MM.1S (cell line): ENCODE measurements at regions not wholly inside any gene's neighbourhood (a gene's known extent, or its start where the extent isn't known, plus 50 kb on each side); places are given as distances from the start of the nearest gene placed in this dataset.

Experiments used
- EZH2phosphoT487 ChIP-seq: fragments of 300-600 bp; sonication (generic); IDR thresholded peaks from 2 replicates; pipeline ENCODE4 v1.6.1; 2018; ENCODE audit warnings: antibody characterized with exemption, low read length
- TF ChIP-seq, protein P1 (sequence below): fragments of 300-600 bp; sonication (generic); IDR thresholded peaks from 2 replicates; pipeline ENCODE4 v1.5.1; 2016; ENCODE audit warnings: antibody characterized with exemption, low read length, mixed read lengths

DNA sequence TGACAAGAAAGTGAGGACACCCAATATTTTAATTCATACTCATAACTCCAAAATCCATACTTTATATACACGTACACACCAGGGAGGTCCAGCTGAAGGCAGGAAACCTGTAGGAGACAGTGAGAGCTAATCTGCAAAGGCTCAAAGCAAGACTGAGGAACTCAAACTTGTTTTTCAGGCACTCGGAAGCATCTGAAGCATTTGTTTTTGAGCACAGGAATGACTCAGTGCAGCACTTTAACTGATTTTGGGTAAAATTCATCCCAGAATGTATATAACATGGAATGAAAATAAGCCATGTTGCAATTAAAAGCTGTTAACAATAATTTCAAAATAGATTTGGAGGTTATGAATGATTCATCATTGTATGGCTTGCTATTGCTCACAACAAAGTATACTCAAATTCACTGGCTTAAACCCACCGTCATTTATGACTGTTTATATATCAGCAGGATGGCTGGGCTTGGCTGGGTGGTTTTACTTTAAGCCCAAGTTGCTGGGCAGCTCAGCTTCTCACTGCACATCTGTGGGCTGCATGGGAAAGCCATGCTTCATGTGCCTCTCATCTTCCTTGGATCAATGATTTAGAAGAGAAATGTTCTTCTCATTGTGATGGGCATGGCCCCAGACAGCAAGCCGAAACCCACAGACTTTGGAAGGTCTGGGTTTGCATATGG is 177.0 kb downstream of the RFC3 start:
- TF ChIP-seq, protein P1, sequence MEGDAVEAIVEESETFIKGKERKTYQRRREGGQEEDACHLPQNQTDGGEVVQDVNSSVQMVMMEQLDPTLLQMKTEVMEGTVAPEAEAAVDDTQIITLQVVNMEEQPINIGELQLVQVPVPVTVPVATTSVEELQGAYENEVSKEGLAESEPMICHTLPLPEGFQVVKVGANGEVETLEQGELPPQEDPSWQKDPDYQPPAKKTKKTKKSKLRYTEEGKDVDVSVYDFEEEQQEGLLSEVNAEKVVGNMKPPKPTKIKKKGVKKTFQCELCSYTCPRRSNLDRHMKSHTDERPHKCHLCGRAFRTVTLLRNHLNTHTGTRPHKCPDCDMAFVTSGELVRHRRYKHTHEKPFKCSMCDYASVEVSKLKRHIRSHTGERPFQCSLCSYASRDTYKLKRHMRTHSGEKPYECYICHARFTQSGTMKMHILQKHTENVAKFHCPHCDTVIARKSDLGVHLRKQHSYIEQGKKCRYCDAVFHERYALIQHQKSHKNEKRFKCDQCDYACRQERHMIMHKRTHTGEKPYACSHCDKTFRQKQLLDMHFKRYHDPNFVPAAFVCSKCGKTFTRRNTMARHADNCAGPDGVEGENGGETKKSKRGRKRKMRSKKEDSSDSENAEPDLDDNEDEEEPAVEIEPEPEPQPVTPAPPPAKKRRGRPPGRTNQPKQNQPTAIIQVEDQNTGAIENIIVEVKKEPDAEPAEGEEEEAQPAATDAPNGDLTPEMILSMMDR = no peak
- TF ChIP-seq EZH2phosphoT487 = no peak
